Neural cell (in vitro differentiated cells): ENCODE measurements at regions not wholly inside any gene's neighbourhood (a gene's known extent, or its start where the extent isn't known, plus 50 kb on each side); places are given as distances from the start of the nearest gene placed in this dataset.

Experiments
- H2AFZ ChIP-seq: fragments of 200-600, 300-800 bp; sonication (generic), shearing (Covaris generic); 2 replicates; pipeline ENCODE4 v1.6.0; 2014; ENCODE audit warnings: low read depth, mild to moderate bottlenecking, antibody characterized with exemption, low read length, moderate library complexity
- H3F3A ChIP-seq: fragments of 200-600 bp; shearing (Covaris generic); 2 replicates; pipeline ENCODE4 v1.6.1; 2016; ENCODE audit warnings: mild to moderate bottlenecking, moderate library complexity, mixed read lengths, antibody characterized with exemption, low read length; ENCODE audit not compliant: insufficient read depth, poor library complexity, severe bottlenecking
- H3K27ac ChIP-seq: fragments of 200-600, 300-800 bp; sonication (generic), shearing (Covaris generic); 2 replicates; pipeline ENCODE4 v1.5.1; 2014; ENCODE audit warnings: mild to moderate bottlenecking, low read length, moderate library complexity
- H3K27me3 ChIP-seq: fragments of 300-800, 200-600 bp; sonication (generic), shearing (Covaris generic); 2 replicates; pipeline ENCODE4 v1.6.0; 2014; ENCODE audit warnings: mild to moderate bottlenecking, low read depth, low read length, moderate library complexity; ENCODE audit not compliant: insufficient read depth
- H3K36me3 ChIP-seq: fragments of 300-800, 200-600 bp; sonication (generic), shearing (Covaris generic); 2 replicates; pipeline ENCODE4 v1.5.1; 2014; ENCODE audit warnings: mild to moderate bottlenecking, antibody characterized with exemption, low read length, moderate library complexity; ENCODE audit not compliant: insufficient read depth
- H3K4me2 ChIP-seq: fragments of 300-800, 200-600 bp; sonication (generic), shearing (Covaris generic); 2 replicates; pipeline ENCODE4 v1.6.0; 2014; ENCODE audit warnings: mild to moderate bottlenecking, low read length
- H3K4me3 ChIP-seq: fragments of 300-800, 200-600 bp; sonication (generic), shearing (Covaris generic); 2 replicates; pipeline ENCODE4 v1.5.1; 2014; ENCODE audit warnings: mild to moderate bottlenecking, low read length, moderate library complexity
- H3K79me2 ChIP-seq: fragments of 200-600 bp; shearing (Covaris generic); replicated peaks from 2 replicates; pipeline ENCODE4 v1.6.0; 2014; ENCODE audit warnings: mild to moderate bottlenecking, low read length, moderate library complexity; ENCODE audit not compliant: insufficient read depth
- H3K9ac ChIP-seq: fragments of 300-800, 200-600 bp; sonication (generic), shearing (Covaris generic); 2 replicates; pipeline ENCODE4 v1.6.1; 2016; ENCODE audit warnings: mild to moderate bottlenecking, low read length, mixed read lengths
- H3K9me2 ChIP-seq: fragments of 200-600 bp; shearing (Covaris generic); 2 replicates; pipeline ENCODE4 v1.6.1; 2016; ENCODE audit warnings: mild to moderate bottlenecking, low read length, mixed read lengths; ENCODE audit not compliant: insufficient read depth
- H3K9me3 ChIP-seq: fragments of 200-600, 300-800 bp; sonication (generic), shearing (Covaris generic); 2 replicates; pipeline ENCODE4 v1.6.1; 2016; ENCODE audit warnings: mild to moderate bottlenecking, mixed run types, low read length, moderate library complexity, mixed read lengths
- H4K20me1 ChIP-seq: fragments of 200-600 bp; shearing (Covaris generic); 2 replicates; pipeline ENCODE4 v1.6.1; 2016; ENCODE audit warnings: mild to moderate bottlenecking, mixed run types; ENCODE audit not compliant: insufficient read depth
- CTCF ChIP-seq: fragments of 450-650 bp; IDR thresholded peaks from 2 replicates; pipeline ENCODE4 v1.5.1; 2014; ENCODE audit warnings: antibody characterized with exemption, mild to moderate bottlenecking, moderate library complexity; ENCODE audit not compliant: poor library complexity, severe bottlenecking
- EZH2 ChIP-seq: fragments of 200-600, 300-800 bp; shearing (Covaris generic), sonication (generic); IDR thresholded peaks from 2 replicates; pipeline ENCODE4 v1.6.1; 2014; ENCODE audit warnings: antibody characterized with exemption, low read length, borderline replicate concordance, mild to moderate bottlenecking; ENCODE audit not compliant: insufficient read depth, poor library complexity, severe bottlenecking
- MXI1 ChIP-seq: fragments of 450-650 bp; conservative IDR thresholded peaks from 2 replicates; pipeline ENCODE4 v1.6.1; 2014; ENCODE audit warnings: antibody characterized with exemption, mild to moderate bottlenecking; ENCODE audit not compliant: poor library complexity, severe bottlenecking
- POLR2AphosphoS5 ChIP-seq: IDR thresholded peaks from 2 replicates; pipeline ENCODE4 v1.6.1; 2012
- RAD21 ChIP-seq: fragments of 450-650 bp; conservative IDR thresholded peaks from 2 replicates; pipeline ENCODE4 v1.6.1; 2014; ENCODE audit warnings: antibody characterized with exemption, mild to moderate bottlenecking, moderate library complexity
- REST ChIP-seq: IDR thresholded peaks from 2 replicates; pipeline ENCODE4 v1.6.1; 2012; ENCODE audit warnings: borderline replicate concordance
- SMC3 ChIP-seq: fragments of 450-650 bp; conservative IDR thresholded peaks from 2 replicates; pipeline ENCODE4 v1.6.1; 2014; ENCODE audit warnings: antibody characterized with exemption, mild to moderate bottlenecking, moderate library complexity; ENCODE audit not compliant: poor library complexity
- TAF1 ChIP-seq: IDR thresholded peaks from 2 replicates; pipeline ENCODE4 v1.6.1; 2012; ENCODE audit warnings: low read depth

- no peak overlapping the region for H3K27ac ChIP-seq
- H3K27me3 ChIP-seq: no peaks in the 10 kb centered on the region
- H3K9me3 ChIP-seq: peaks cover 4% of the 10 kb centered on the region
- no peaks in the 10 kb centered on the region for H3F3A ChIP-seq
- H3K9ac ChIP-seq: no peak overlapping the region
- H3K4me3 ChIP-seq: no peak overlapping the region
- no peaks in the 10 kb centered on the region for H3K36me3 ChIP-seq
- no peaks in the 10 kb centered on the region for H3K79me2 ChIP-seq
- no peak for TF ChIP-seq EZH2
- TF ChIP-seq REST: no peak
- no peak for TF ChIP-seq RAD21
- TF ChIP-seq POLR2AphosphoS5: no peak
- TF ChIP-seq CTCF: no peak
- TF ChIP-seq MXI1: no peak
- TF ChIP-seq SMC3: no peak
- peak; percentile 34 for TF ChIP-seq TAF1
- H2AFZ ChIP-seq: no peak overlapping the region
- no peaks in the 10 kb centered on the region for H4K20me1 ChIP-seq
- no peaks in the 10 kb centered on the region for H3K9me2 ChIP-seq
- H3K4me2 ChIP-seq: no peak overlapping the region
Measured at GRCh38 chr10:78831461-78831860, 237.3 kb upstream of the ZMIZ1 start.

GRCh38 chr10:78832281-78832680 is 236.5 kb upstream of the ZMIZ1 start:
- no peak overlapping the region for H3K27ac ChIP-seq
- H3K79me2 ChIP-seq: no peaks in the 10 kb centered on the region
- no peak overlapping the region for H2AFZ ChIP-seq
- H3K9me2 ChIP-seq: no peaks in the 10 kb centered on the region
- peaks cover 4% of the 10 kb centered on the region for H3K9me3 ChIP-seq
- H3K4me3 ChIP-seq: no peak overlapping the region
- no peaks in the 10 kb centered on the region for H3K27me3 ChIP-seq
- no peaks in the 10 kb centered on the region for H4K20me1 ChIP-seq
- H3K9ac ChIP-seq: no peak overlapping the region
- H3K4me2 ChIP-seq: no peak overlapping the region
- H3F3A ChIP-seq: no peaks in the 10 kb centered on the region
- TF ChIP-seq REST (no peak), CTCF (no peak), EZH2 (no peak), RAD21 (no peak)
- no peaks in the 10 kb centered on the region for H3K36me3 ChIP-seq
